Mucosa of descending colon (tissue), 3 donors: ENCODE measurements at regions not wholly inside any gene's neighbourhood (a gene's known extent, or its start where the extent isn't known, plus 50 kb on each side); places are given as distances from the start of the nearest gene placed in this dataset.

Experiments used
- ATAC-seq: fragments of 200-7000 bp; cut with Tn5 transposase; one replicate; pipeline ENCODE4 v1.9.1; 2020; ENCODE audit warnings: mild to moderate bottlenecking, moderate library complexity
- DNase-seq, 3 donors: peaks; one replicate each; pipeline ENCODE4 v3.0.0-alpha.2; 2020
- H3K36me3 ChIP-seq: fragments of 200-600 bp; one replicate; pipeline ENCODE4 v1.8.0; 2021; ENCODE audit warnings: low read depth, mild to moderate bottlenecking
- H3K4me1 ChIP-seq: fragments of 200-600 bp; one replicate; pipeline ENCODE4 v1.8.0; 2021; ENCODE audit warnings: low read depth, mild to moderate bottlenecking
- H3K4me3 ChIP-seq: fragments of 200-600 bp; one replicate; pipeline ENCODE4 v1.8.0; 2021; ENCODE audit warnings: mild to moderate bottlenecking
- H3K9me3 ChIP-seq: fragments of 200-600 bp; one replicate; pipeline ENCODE4 v1.8.0; 2021; ENCODE audit warnings: mild to moderate bottlenecking
- CTCF ChIP-seq: fragments of 200-600 bp; IDR thresholded peaks from one replicate; pipeline ENCODE4 v1.8.0; 2022; ENCODE audit warnings: antibody characterized with exemption, mild to moderate bottlenecking
- intact Hi-C, 2 donors: fragments of 100-400 bp; cut with DNase I in 1 of 2; cut with micrococcal nuclease in 1 of 2; formaldehyde crosslinking; loops; one replicate each; pipeline versions ENCODE4 v1.11.0 to v1.11.1; 2022; cut with DNase I, micrococcal nuclease
- donor health status: DM: no; HTN: no; CAD: no; lungs with moderate emphysema.
- donor health status: DM: no; HTN: no; CAD: no.
- donor health status: DM: no; HTN: yes; CAD: no.

DNA sequence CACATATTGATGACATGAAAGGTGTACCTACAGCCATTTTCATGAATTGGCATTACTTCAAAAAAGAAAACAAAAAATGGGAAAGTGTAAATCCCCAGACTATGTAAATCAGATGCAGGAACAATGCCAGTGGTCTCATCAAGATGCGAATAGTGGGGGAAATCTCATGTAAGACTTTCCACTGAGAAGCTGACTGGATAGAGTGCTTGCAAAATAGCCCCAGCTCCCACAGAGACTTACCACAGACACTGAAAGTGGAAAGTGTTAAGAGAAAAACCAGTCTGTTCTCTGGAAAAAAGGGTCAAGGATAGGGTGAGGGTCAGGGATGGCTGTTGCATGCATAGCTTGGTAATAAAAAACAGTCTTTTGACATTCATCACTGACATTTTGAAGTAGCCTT lies 73.2 kb upstream of the ARMCX2 start:
- ATAC-seq, result no peak

GRCh38 chrX:101729986-101730385 lies 70.3 kb upstream of the ARMCX2 start:
- no peak for TF ChIP-seq CTCF
- H3K36me3 ChIP-seq, result no peaks in the 10 kb centered on the region
- no peak overlapping the region for H3K4me3 ChIP-seq
- no peaks in the 10 kb centered on the region for H3K9me3 ChIP-seq
- no peaks in the 10 kb centered on the region for H3K4me1 ChIP-seq
- ATAC-seq (no peak), DNase-seq (no peak)
- intact Hi-C loops, result no loop called here

More for the DNA sequence above, 73.2 kb upstream of the ARMCX2 start:
- H3K9me3 ChIP-seq, result no peaks in the 10 kb centered on the region
- intact Hi-C loops, result no loop called here
- no peaks in the 10 kb centered on the region for H3K36me3 ChIP-seq
- TF ChIP-seq CTCF, result no peak
- DNase-seq, result no peak
- H3K4me3 ChIP-seq, result no peak overlapping the region
- H3K4me1 ChIP-seq, result no peaks in the 10 kb centered on the region
